K562 (cell line): ENCODE measurements at regions not wholly inside any gene's neighbourhood (a gene's known extent, or its start where the extent isn't known, plus 50 kb on each side); places are given as distances from the start of the nearest gene placed in this dataset.

ENCODE experiments used
- E4F1 ChIP-seq: fragments of 250-450 bp; sonication (Bioruptor Pico); IDR thresholded peaks from 2 replicates; pipeline ENCODE4 v1.5.0; 2021; ENCODE audit warnings: mild to moderate bottlenecking, borderline replicate concordance
- ELK1 ChIP-seq: sonication (generic); formaldehyde crosslinking; IDR thresholded peaks from 2 replicates; pipeline ENCODE4 v1.8.1; 2022; ENCODE audit warnings: missing genetic modification reagents
- JUN ChIP-seq, 2 experiments: sonication (generic) in 1 of 2; formaldehyde crosslinking in 1 of 2; IDR thresholded peaks; 2 replicates each; pipeline versions ENCODE4 v1.6.1 to v1.8.0; 2012 to 2022; ENCODE audit warnings: borderline replicate concordance in 2 of 2, mild to moderate bottlenecking in 2 of 2, improper control_type of control experiment in 1 of 2, low read depth in 1 of 2, low read length in 1 of 2, missing genetic modification reagents in 1 of 2
- KLF10 ChIP-seq: fragments of 250-450 bp; sonication (Bioruptor Pico); IDR thresholded peaks from 2 replicates; pipeline ENCODE4 v1.6.1; 2021; ENCODE audit warnings: matching md5 sums
- MED1 ChIP-seq: sonication (generic); formaldehyde crosslinking; IDR thresholded peaks from 2 replicates; pipeline ENCODE4 v1.8.1; 2023; ENCODE audit warnings: missing genetic modification reagents, borderline replicate concordance
- MTA3 ChIP-seq: fragments of 450-650 bp; formaldehyde crosslinking; IDR thresholded peaks from 2 replicates; pipeline ENCODE4 v1.6.1; 2017; ENCODE audit warnings: mild to moderate bottlenecking, borderline replicate concordance
- NFE2L1 ChIP-seq: fragments of 450-650 bp; IDR thresholded peaks from 2 replicates; pipeline ENCODE4 v1.6.1; 2016; ENCODE audit warnings: missing genetic modification characterization, low read depth, mild to moderate bottlenecking, missing compliant biosample characterization, moderate library complexity, borderline replicate concordance
- NR2C2 ChIP-seq, 2 experiments: fragments of 200-800 bp in 1 of 2; sonication (Bioruptor generic) in 1 of 2; sonication (generic) in 1 of 2; formaldehyde crosslinking in 1 of 2; IDR thresholded peaks; 2 replicates each; pipeline versions ENCODE4 v1.6.1 to v1.8.0; 2016 to 2022; ENCODE audit warnings: mild to moderate bottlenecking in 1 of 2, missing compliant biosample characterization in 1 of 2, missing genetic modification characterization in 1 of 2, missing genetic modification reagents in 1 of 2
- PCBP2 ChIP-seq: fragments of 200-400 bp; formaldehyde crosslinking; IDR thresholded peaks from 2 replicates; pipeline ENCODE4 v1.6.1; 2018; ENCODE audit warnings: low read length, low read depth, mild to moderate bottlenecking, moderate library complexity; ENCODE audit not compliant: poor library complexity, severe bottlenecking
- PRDM10 ChIP-seq: fragments of 450-650 bp; IDR thresholded peaks from 2 replicates; pipeline ENCODE4 v1.6.1; 2018; ENCODE audit not compliant: partially characterized antibody
- PRMT5 ChIP-seq: sonication (generic); formaldehyde crosslinking; IDR thresholded peaks from 2 replicates; pipeline ENCODE4 v1.5.0; 2020; ENCODE audit warnings: missing genetic modification reagents
- PTTG1 ChIP-seq: fragments of 450-650 bp; IDR thresholded peaks from 2 replicates; pipeline ENCODE4 v1.6.1; 2016; ENCODE audit warnings: low read depth, mild to moderate bottlenecking, missing genetic modification characterization, missing compliant biosample characterization
- PYGO2 ChIP-seq: fragments of 450-650 bp; IDR thresholded peaks from 2 replicates; pipeline ENCODE4 v1.6.1; 2016; ENCODE audit warnings: mild to moderate bottlenecking, missing genetic modification characterization, moderate library complexity, missing compliant biosample characterization
- RBM34 ChIP-seq: fragments of 200-400 bp; formaldehyde crosslinking; IDR thresholded peaks from 2 replicates; pipeline ENCODE4 v1.6.1; 2018; ENCODE audit warnings: low read length, borderline replicate concordance; ENCODE audit not compliant: insufficient read depth
- SRSF7 ChIP-seq: fragments of 200-400 bp; formaldehyde crosslinking; optimal IDR thresholded peaks from 2 replicates; pipeline ENCODE3; 2017; ENCODE audit warnings: mild to moderate bottlenecking, low read depth, low read length
- ZBTB34 ChIP-seq: fragments of 250-450 bp; sonication (Bioruptor Pico); IDR thresholded peaks from 2 replicates; pipeline ENCODE4 v1.8.0; 2021; ENCODE audit warnings: mild to moderate bottlenecking, moderate library complexity
- ZNF124 ChIP-seq: sonication (generic); formaldehyde crosslinking; IDR thresholded peaks from 2 replicates; pipeline ENCODE4 v1.8.1; 2022; ENCODE audit warnings: missing genetic modification reagents
- ZNF584 ChIP-seq: fragments of 200-800 bp; sonication (Bioruptor generic); IDR thresholded peaks from 2 replicates; pipeline ENCODE4 v1.6.1; 2016; ENCODE audit warnings: low read depth, mild to moderate bottlenecking, missing genetic modification characterization, missing compliant biosample characterization
- ZNF586 ChIP-seq: fragments of 450-650 bp; formaldehyde crosslinking; conservative IDR thresholded peaks from 2 replicates; pipeline ENCODE4 v1.4.0; 2020; ENCODE audit warnings: mild to moderate bottlenecking, moderate library complexity

- TF ChIP-seq PRDM10 (peak; percentile 97), KLF10 (CRISPR knock-in tag) (no peak), SRSF7 (no peak), E4F1 (CRISPR knock-in tag) (no peak), ELK1 (CRISPR knock-in tag) (no peak), PYGO2 (tag) (no peak), ZNF586 (CRISPR knock-in tag) (no peak), ZNF584 (CRISPR knock-in tag) (no peak), NFE2L1 (no peak), MED1 (CRISPR knock-in tag) (no peak), RBM34 (no peak), PCBP2 (no peak), NR2C2 (CRISPR knock-in tag; IDR thresholded peaks at IDR 0.05) (no peak), NR2C2 (tag; IDR thresholded peaks at IDR 0.05) (no peak), PTTG1 (tag) (no peak), MTA3 (no peak), PRMT5 (CRISPR knock-in tag) (no peak), ZBTB34 (CRISPR knock-in tag) (no peak), JUN (IDR thresholded peaks at IDR 0.05; ENCODE audit: borderline replicate concordance, low read depth, low read length) (no peak), JUN (CRISPR knock-in tag; IDR thresholded peaks at IDR 0.05; ENCODE audit: borderline replicate concordance) (no peak), ZNF124 (CRISPR knock-in tag) (no peak)
Measured at GRCh38 chr2:75960472-75961009, 249.8 kb upstream of the GCFC2 start (continued).
